Epithelial cell of esophagus (primary cell): ENCODE measurements at regions not wholly inside any gene's neighbourhood (a gene's known extent, or its start where the extent isn't known, plus 50 kb on each side); places are given as distances from the start of the nearest gene placed in this dataset.

Experiments used
- DNase-seq: peaks from one replicate; pipeline ENCODE4 v3.0.0; 2010; ENCODE audit warnings: low read depth
- H3K4me3 ChIP-seq: 2 replicates; pipeline ENCODE4 v1.5.1; 2011; ENCODE audit warnings: mild to moderate bottlenecking, low read length, control low read depth
- TF ChIP-seq, protein P1 (sequence below): IDR thresholded peaks from 2 replicates; pipeline ENCODE4 v1.5.1; 2011; ENCODE audit warnings: low read depth, mild to moderate bottlenecking, low read length, control low read depth, inconsistent platforms; ENCODE audit not compliant: insufficient read depth; ENCODE audit errors: missing control alignments

DNA sequence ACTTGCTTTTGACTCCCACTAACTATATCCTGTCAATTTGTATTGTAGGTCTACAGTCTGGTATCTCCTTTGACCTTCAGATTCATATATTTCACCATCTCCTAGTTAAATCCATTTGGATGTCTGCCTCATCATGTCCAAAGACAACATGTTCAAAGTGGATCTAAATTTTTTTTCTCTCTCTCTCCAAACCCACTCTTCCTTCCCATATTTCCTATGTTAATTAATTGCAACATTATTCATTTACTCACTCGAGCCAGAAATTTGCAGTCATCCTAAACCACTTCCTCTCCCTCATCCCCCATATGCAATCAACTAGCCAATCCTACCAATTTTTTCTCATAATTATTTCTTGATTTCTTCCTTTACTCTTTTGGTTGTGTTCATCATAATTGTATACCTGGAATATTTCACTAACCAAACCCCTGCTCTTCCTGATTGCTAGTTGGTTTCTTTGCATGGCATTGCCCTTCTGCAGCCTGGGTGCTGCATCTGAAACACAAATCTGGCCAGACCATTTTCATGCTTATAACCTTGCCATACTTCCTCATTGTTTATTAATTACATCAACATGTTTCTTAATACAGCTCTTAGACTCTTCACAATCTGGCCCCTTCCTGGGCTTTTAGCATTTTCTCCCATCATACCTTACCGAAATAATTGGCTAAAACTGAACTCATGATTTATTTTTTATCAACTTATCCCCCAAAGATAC, 442.2 kb downstream of the ADAMTS20 start:
- TF ChIP-seq, protein P1, sequence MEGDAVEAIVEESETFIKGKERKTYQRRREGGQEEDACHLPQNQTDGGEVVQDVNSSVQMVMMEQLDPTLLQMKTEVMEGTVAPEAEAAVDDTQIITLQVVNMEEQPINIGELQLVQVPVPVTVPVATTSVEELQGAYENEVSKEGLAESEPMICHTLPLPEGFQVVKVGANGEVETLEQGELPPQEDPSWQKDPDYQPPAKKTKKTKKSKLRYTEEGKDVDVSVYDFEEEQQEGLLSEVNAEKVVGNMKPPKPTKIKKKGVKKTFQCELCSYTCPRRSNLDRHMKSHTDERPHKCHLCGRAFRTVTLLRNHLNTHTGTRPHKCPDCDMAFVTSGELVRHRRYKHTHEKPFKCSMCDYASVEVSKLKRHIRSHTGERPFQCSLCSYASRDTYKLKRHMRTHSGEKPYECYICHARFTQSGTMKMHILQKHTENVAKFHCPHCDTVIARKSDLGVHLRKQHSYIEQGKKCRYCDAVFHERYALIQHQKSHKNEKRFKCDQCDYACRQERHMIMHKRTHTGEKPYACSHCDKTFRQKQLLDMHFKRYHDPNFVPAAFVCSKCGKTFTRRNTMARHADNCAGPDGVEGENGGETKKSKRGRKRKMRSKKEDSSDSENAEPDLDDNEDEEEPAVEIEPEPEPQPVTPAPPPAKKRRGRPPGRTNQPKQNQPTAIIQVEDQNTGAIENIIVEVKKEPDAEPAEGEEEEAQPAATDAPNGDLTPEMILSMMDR, result no peak
- DNase-seq, result peak; percentile 46
- H3K4me3 ChIP-seq, result no peak overlapping the region

DNA sequence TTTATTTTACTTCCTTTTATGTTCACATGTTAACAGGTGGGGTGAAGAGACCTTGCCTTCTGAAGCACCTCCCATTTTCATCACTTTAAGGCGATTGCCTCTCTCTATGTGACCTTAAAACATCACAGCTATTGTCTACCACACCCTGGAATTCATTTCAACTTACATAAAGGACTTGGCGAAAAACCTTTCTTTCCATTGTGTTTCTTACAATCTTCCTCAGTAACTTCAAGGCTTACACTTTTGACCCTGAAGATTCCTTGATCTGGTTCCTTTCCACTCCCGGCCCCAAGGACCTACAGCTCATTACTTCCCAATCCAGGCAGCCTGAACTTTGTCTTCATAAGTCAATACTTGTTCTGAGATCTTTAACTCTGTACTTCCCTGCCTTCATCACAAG, 443.3 kb downstream of the ADAMTS20 start:
- no peak for DNase-seq
- TF ChIP-seq, protein P1, result no peak

GRCh38 chr12:43107026-43107775, 444.8 kb downstream of the ADAMTS20 start:
- no peak overlapping the region for H3K4me3 ChIP-seq
- no peak for DNase-seq
- TF ChIP-seq, protein P1, result no peak

More for the DNA sequence above, 443.3 kb downstream of the ADAMTS20 start:
- H3K4me3 ChIP-seq, result no peak overlapping the region

GRCh38 chr12:43106355-43106754, 445.6 kb downstream of the ADAMTS20 start:
- no peak for DNase-seq
- TF ChIP-seq, protein P1, result no peak
- H3K4me3 ChIP-seq, result no peak overlapping the region

- H3K4me3 ChIP-seq, result no peak overlapping the region
- DNase-seq, result no peak
- TF ChIP-seq, protein P1, result no peak
Measured at GRCh38 chr12:43105426-43105981, 446.5 kb downstream of the ADAMTS20 start.

DNA sequence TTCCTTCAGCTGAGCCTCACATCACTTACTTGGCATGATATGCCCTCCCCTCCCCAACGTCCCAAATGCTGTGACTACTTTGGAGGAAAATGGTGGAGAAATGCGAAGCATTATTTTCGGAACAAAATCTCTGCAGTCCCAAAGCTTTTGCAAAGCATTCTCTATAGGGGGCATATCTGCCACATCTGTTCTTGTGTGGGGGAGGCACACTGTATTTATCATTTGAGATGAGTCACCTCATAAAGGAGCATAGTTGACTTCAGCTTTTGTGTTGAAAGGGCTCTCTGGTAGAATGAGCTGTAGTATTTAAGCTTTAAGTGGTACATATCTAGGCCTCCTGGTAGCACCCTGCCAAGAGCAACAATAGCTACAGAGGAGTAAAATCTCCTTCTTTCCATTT, 447.5 kb downstream of the ADAMTS20 start:
- TF ChIP-seq, protein P1, result no peak
- H3K4me3 ChIP-seq, result no peak overlapping the region
- no peak for DNase-seq
